DOHH2 (cell line): ENCODE measurements at regions not wholly inside any gene's neighbourhood (a gene's known extent, or its start where the extent isn't known, plus 50 kb on each side); places are given as distances from the start of the nearest gene placed in this dataset.

ENCODE experiments used
- H3F3A ChIP-seq: fragments of 200-600 bp; sonication (generic), shearing (Covaris generic); 2 replicates; pipeline ENCODE4 v1.6.0; 2016; ENCODE audit warnings: antibody characterized with exemption, mild to moderate bottlenecking; ENCODE audit not compliant: control insufficient read depth, insufficient read depth
- H3K27ac ChIP-seq: fragments of 200-600 bp; sonication (generic); 2 replicates; pipeline ENCODE4 v1.5.1; 2014; ENCODE audit warnings: low read depth, mild to moderate bottlenecking, low read length, moderate library complexity
- H3K27me3 ChIP-seq: fragments of 200-600 bp; sonication (generic); 2 replicates; pipeline ENCODE4 v1.6.1; 2014; ENCODE audit warnings: mild to moderate bottlenecking, low read length, mixed read lengths; ENCODE audit not compliant: control insufficient read depth
- H3K36me3 ChIP-seq: fragments of 200-600 bp; sonication (generic); 2 replicates; pipeline ENCODE4 v1.6.1; 2014; ENCODE audit warnings: mild to moderate bottlenecking, low read length, moderate library complexity, mixed read lengths; ENCODE audit not compliant: control insufficient read depth
- H3K4me1 ChIP-seq: fragments of 200-600 bp; sonication (generic); 2 replicates; pipeline ENCODE4 v1.6.1; 2014; ENCODE audit warnings: mild to moderate bottlenecking, low read length, mixed read lengths; ENCODE audit not compliant: control insufficient read depth
- H3K4me2 ChIP-seq: fragments of 200-600 bp; sonication (generic); 2 replicates; pipeline ENCODE4 v1.6.0; 2014; ENCODE audit warnings: mild to moderate bottlenecking, low read length, moderate library complexity
- H3K4me3 ChIP-seq: fragments of 200-600 bp; sonication (generic); 2 replicates; pipeline ENCODE4 v1.5.1; 2014; ENCODE audit warnings: mild to moderate bottlenecking, low read length, mixed read lengths
- H3K79me2 ChIP-seq: fragments of 200-600 bp; sonication (generic); 2 replicates; pipeline ENCODE4 v1.6.1; 2014; ENCODE audit warnings: mild to moderate bottlenecking, low read length, mixed read lengths; ENCODE audit not compliant: control insufficient read depth
- H3K9me2 ChIP-seq: fragments of 200-600 bp; sonication (generic); replicated peaks from 2 replicates; pipeline ENCODE4 v1.6.1; 2014; ENCODE audit warnings: mild to moderate bottlenecking, low read length, mixed read lengths; ENCODE audit not compliant: control insufficient read depth
- H3K9me3 ChIP-seq: fragments of 200-600 bp; sonication (generic); 2 replicates; pipeline ENCODE4 v1.6.1; 2014; ENCODE audit warnings: antibody characterized with exemption, low read length, mixed read lengths; ENCODE audit not compliant: control insufficient read depth, insufficient read depth
- H4K20me1 ChIP-seq: fragments of 200-600 bp; sonication (generic); 2 replicates; pipeline ENCODE4 v1.6.0; 2014; ENCODE audit warnings: low read depth, mild to moderate bottlenecking, antibody characterized with exemption, low read length, moderate library complexity; ENCODE audit not compliant: control insufficient read depth, insufficient read depth
- CTCF ChIP-seq: fragments of 200-600 bp; sonication (generic); IDR thresholded peaks from one replicate; pipeline ENCODE4 v1.5.1; 2014; ENCODE audit warnings: antibody characterized with exemption, mild to moderate bottlenecking, low read depth, low read length; ENCODE audit not compliant: poor library complexity, severe bottlenecking
- EZH2phosphoT487 ChIP-seq: fragments of 200-600 bp; sonication (generic); IDR thresholded peaks from 2 replicates; pipeline ENCODE4 v1.6.1; 2017; ENCODE audit warnings: borderline replicate concordance, mild to moderate bottlenecking, antibody characterized with exemption, low read length, moderate library complexity, mixed read lengths

GRCh38 chr7:153852261-153852660, 199.9 kb upstream of the DPP6 start:
- Histone ChIP-seq H3K9me2 (no peaks in the 10 kb centered on the region), H3K4me3 (no peak overlapping the region), H3K36me3 (no peaks in the 10 kb centered on the region), H3K4me1 (no peaks in the 10 kb centered on the region), H3K4me2 (no peak overlapping the region), H3K27ac (no peak overlapping the region), H3F3A (no peaks in the 10 kb centered on the region), H4K20me1 (no peaks in the 10 kb centered on the region), H3K9me3 (no peaks in the 10 kb centered on the region; the same call in 1 of the 2 replicates), H3K27me3 (no peaks in the 10 kb centered on the region), H3K79me2 (no peaks in the 10 kb centered on the region)
- no peak for TF ChIP-seq EZH2phosphoT487
- no peak for TF ChIP-seq CTCF

- Histone ChIP-seq H3K36me3 (no peaks in the 10 kb centered on the region), H3K4me1 (peaks cover 30% of the 10 kb centered on the region), H3K79me2 (no peaks in the 10 kb centered on the region), H3F3A (peaks cover 2% of the 10 kb centered on the region; the same call in 1 of the 2 replicates), H3K27ac (no peak overlapping the region), H3K9me2 (no peaks in the 10 kb centered on the region), H3K9me3 (peaks cover 9% of the 10 kb centered on the region), H3K4me2 (no peak overlapping the region), H3K4me3 (no peak overlapping the region), H3K27me3 (no peaks in the 10 kb centered on the region), H4K20me1 (no peaks in the 10 kb centered on the region)
- TF ChIP-seq EZH2phosphoT487 = no peak
- no peak for TF ChIP-seq CTCF
Measured at GRCh38 chr7:153858355-153858754, 193.8 kb upstream of the DPP6 start.

- H3K9me3 ChIP-seq = peaks cover 15% of the 10 kb centered on the region
- peaks cover 2% of the 10 kb centered on the region; the same call in 1 of the 2 replicates for H3F3A ChIP-seq
- no peaks in the 10 kb centered on the region for H3K79me2 ChIP-seq
- H3K27ac ChIP-seq = no peak overlapping the region
- H3K36me3 ChIP-seq = no peaks in the 10 kb centered on the region
- no peak overlapping the region for H3K4me2 ChIP-seq
- H3K9me2 ChIP-seq = no peaks in the 10 kb centered on the region
- H4K20me1 ChIP-seq = no peaks in the 10 kb centered on the region
- H3K4me1 ChIP-seq = peaks cover 38% of the 10 kb centered on the region
- TF ChIP-seq EZH2phosphoT487 (no peak), CTCF (no peak)
- H3K27me3 ChIP-seq = no peaks in the 10 kb centered on the region
- H3K4me3 ChIP-seq = no peak overlapping the region
Measured at GRCh38 chr7:153859239-153859638, 193.0 kb upstream of the DPP6 start.
